OCI-LY7 (cell line): ENCODE measurements at regions not wholly inside any gene's neighbourhood (a gene's known extent, or its start where the extent isn't known, plus 50 kb on each side); places are given as distances from the start of the nearest gene placed in this dataset. TPM values are rescaled to one million over a fixed set of nuclear protein-coding genes. Genes with fewer than 3 reads are reported as not detected.

ENCODE experiments used
- BruUV-seq: library from RNA; stranded (reverse); fragments of 400-500 nt; replicated peaks from 2 replicates; lab custom pipeline; 2021; lab: Mats Ljungman, UMichigan
- CTCF ChIA-PET: fragments of 300-600 bp; sonication (Branson Sonifier 250); formaldehyde crosslinking; loops from one replicate; lab custom pipeline; 2022; ENCODE audit warnings: antibody characterized with exemption; ENCODE audit not compliant: unreplicated experiment; lab: Charles Lee
- POLR2A ChIA-PET: fragments of 300-600 bp; sonication (Branson Sonifier 250); formaldehyde crosslinking; loops from one replicate; lab custom pipeline; 2022; ENCODE audit warnings: antibody characterized with exemption; lab: Charles Lee
- DNase-seq: peaks from one replicate; pipeline ENCODE4 v3.0.0-alpha.2; 2015; ENCODE audit warnings: low spot score
- H2AFZ ChIP-seq: fragments of 200-600 bp; sonication (generic), shearing (Covaris generic); 2 replicates; pipeline ENCODE4 v1.6.1; 2014; ENCODE audit warnings: mild to moderate bottlenecking, antibody characterized with exemption, low read length, moderate library complexity
- H3K27ac ChIP-seq: fragments of 200-600 bp; sonication (generic); 2 replicates; pipeline ENCODE4 v1.5.1; 2014; ENCODE audit warnings: mixed run types, low read depth, mild to moderate bottlenecking, moderate library complexity, low read length, inconsistent platforms; ENCODE audit not compliant: poor library complexity, severe bottlenecking
- H3K36me3 ChIP-seq: fragments of 200-600 bp; sonication (generic); 2 replicates; pipeline ENCODE4 v1.6.1; 2014; ENCODE audit warnings: mild to moderate bottlenecking, antibody characterized with exemption, low read length, moderate library complexity, mixed read lengths; ENCODE audit not compliant: insufficient read depth
- H3K4me1 ChIP-seq: fragments of 200-600 bp; sonication (generic); 2 replicates; pipeline ENCODE4 v1.5.1; 2014; ENCODE audit warnings: mild to moderate bottlenecking, low read length; ENCODE audit not compliant: insufficient read depth, poor library complexity, severe bottlenecking
- H3K4me2 ChIP-seq: fragments of 200-600 bp; sonication (generic); 2 replicates; pipeline ENCODE4 v1.6.1; 2014; ENCODE audit warnings: mild to moderate bottlenecking, low read length
- H3K4me3 ChIP-seq: fragments of 200-600 bp; sonication (generic); 2 replicates; pipeline ENCODE4 v1.5.1; 2014; ENCODE audit warnings: mild to moderate bottlenecking, low read depth, low read length; ENCODE audit not compliant: poor library complexity, severe bottlenecking
- H3K79me2 ChIP-seq: fragments of 200-600 bp; sonication (generic); 2 replicates; pipeline ENCODE4 v1.6.1; 2016; ENCODE audit warnings: low read depth, mild to moderate bottlenecking, low read length, moderate library complexity, mixed read lengths; ENCODE audit not compliant: insufficient read depth
- H3K9me2 ChIP-seq: fragments of 200-600 bp; sonication (generic); 2 replicates; pipeline ENCODE4 v1.6.1; 2016; ENCODE audit warnings: mild to moderate bottlenecking, low read length, mixed read lengths; ENCODE audit not compliant: insufficient read depth
- H3K9me3 ChIP-seq: fragments of 200-600 bp; sonication (generic); 2 replicates; pipeline ENCODE4 v1.6.1; 2014; ENCODE audit warnings: mild to moderate bottlenecking, mixed run types, low read length, mixed read lengths
- H4K20me1 ChIP-seq: fragments of 200-600 bp; sonication (generic); 2 replicates; pipeline ENCODE4 v1.6.1; 2014; ENCODE audit warnings: mild to moderate bottlenecking, antibody characterized with exemption, low read length, moderate library complexity, mixed read lengths; ENCODE audit not compliant: insufficient read depth
- EZH2phosphoT487 ChIP-seq: fragments of 200-600 bp; sonication (generic); IDR thresholded peaks from 2 replicates; pipeline ENCODE4 v1.6.1; 2018; ENCODE audit warnings: low read depth, borderline replicate concordance, mild to moderate bottlenecking, mixed run types, antibody characterized with exemption, low read length, moderate library complexity, mixed read lengths
- intact Hi-C: fragments of 100-400 bp; cut with micrococcal nuclease; formaldehyde crosslinking; loops from one replicate; pipeline ENCODE4 v1.10.0; 2022; ENCODE audit not compliant: unreplicated experiment
- small RNA-seq: library from RNA; depleted of rRNA; stranded (forward); fragments of <200 nt; gene quantifications from one replicate; pipeline ENCODE3, GENCODE V24; 2014
- TF ChIP-seq, protein P1 (sequence below): fragments of 200-600 bp; sonication (generic); conservative IDR thresholded peaks from 2 replicates; pipeline ENCODE4 v1.5.1; 2014; ENCODE audit warnings: mild to moderate bottlenecking, antibody characterized with exemption, low read length, moderate library complexity, mixed read lengths

DNA sequence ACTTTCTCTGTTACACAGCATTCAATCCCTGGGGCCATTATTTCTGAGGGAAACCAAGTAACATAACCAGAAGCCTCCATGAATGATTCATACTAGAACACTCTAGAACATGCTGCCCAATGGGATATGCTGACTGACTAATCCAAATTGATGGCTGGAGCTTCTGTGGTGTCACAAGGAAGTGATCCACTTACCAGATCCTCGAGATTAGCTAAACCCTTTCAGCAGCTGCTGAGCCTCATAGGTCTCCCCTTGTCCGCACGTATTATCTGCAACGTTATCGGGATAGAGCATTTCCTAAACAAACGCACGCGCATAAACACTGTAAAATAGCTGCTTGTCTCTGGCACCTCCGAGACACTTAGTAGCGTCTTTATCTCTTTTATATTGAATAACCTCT is 61.2 kb upstream of the PROK2 start:
- H3K4me2 ChIP-seq = no peak overlapping the region
- H3K4me3 ChIP-seq = no peak overlapping the region
- TF ChIP-seq, protein P1, sequence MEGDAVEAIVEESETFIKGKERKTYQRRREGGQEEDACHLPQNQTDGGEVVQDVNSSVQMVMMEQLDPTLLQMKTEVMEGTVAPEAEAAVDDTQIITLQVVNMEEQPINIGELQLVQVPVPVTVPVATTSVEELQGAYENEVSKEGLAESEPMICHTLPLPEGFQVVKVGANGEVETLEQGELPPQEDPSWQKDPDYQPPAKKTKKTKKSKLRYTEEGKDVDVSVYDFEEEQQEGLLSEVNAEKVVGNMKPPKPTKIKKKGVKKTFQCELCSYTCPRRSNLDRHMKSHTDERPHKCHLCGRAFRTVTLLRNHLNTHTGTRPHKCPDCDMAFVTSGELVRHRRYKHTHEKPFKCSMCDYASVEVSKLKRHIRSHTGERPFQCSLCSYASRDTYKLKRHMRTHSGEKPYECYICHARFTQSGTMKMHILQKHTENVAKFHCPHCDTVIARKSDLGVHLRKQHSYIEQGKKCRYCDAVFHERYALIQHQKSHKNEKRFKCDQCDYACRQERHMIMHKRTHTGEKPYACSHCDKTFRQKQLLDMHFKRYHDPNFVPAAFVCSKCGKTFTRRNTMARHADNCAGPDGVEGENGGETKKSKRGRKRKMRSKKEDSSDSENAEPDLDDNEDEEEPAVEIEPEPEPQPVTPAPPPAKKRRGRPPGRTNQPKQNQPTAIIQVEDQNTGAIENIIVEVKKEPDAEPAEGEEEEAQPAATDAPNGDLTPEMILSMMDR = no peak
- TF ChIP-seq EZH2phosphoT487 = no peak
- H3K9me3 ChIP-seq = peaks cover 7% of the 10 kb centered on the region; the same call in 1 of the 2 replicates
- H3K9me2 ChIP-seq = no peaks in the 10 kb centered on the region
- H3K79me2 ChIP-seq = no peaks in the 10 kb centered on the region
- BruUV-seq = no TSS peak
- H2AFZ ChIP-seq = no peak overlapping the region
- intact Hi-C loops = no loop called here
- DNase-seq = no peak
- H3K27ac ChIP-seq = no peak overlapping the region
- no peaks in the 10 kb centered on the region for H3K36me3 ChIP-seq
- POLR2A ChIA-PET = no interaction called here
- no peaks in the 10 kb centered on the region for H3K4me1 ChIP-seq
- H4K20me1 ChIP-seq = no peaks in the 10 kb centered on the region
- CTCF ChIA-PET = no interaction called here

DNA sequence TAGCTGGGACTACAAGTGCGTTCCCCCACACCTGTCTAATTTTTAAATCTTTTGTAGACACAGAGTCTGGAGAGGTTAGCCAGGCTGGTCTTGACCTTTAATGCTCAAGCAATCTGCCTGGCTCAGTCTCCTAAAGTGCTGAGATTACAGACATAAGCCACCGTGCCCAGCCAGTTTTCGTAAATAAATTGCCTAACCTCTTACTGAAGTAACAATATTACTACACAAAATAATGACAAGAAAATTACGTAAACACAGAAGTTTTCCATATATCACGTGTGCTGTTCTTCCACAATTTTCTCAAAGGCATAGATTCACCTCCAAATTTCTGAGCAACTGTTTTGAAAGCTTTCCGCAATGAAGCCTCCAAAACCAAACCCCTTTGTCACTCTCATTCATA is 58.1 kb upstream of the PROK2 start:
- H3K9me2 ChIP-seq = no peaks in the 10 kb centered on the region
- TF ChIP-seq EZH2phosphoT487 = no peak
- TF ChIP-seq, protein P1 = no peak
- CTCF ChIA-PET = no interaction called here

DNA sequence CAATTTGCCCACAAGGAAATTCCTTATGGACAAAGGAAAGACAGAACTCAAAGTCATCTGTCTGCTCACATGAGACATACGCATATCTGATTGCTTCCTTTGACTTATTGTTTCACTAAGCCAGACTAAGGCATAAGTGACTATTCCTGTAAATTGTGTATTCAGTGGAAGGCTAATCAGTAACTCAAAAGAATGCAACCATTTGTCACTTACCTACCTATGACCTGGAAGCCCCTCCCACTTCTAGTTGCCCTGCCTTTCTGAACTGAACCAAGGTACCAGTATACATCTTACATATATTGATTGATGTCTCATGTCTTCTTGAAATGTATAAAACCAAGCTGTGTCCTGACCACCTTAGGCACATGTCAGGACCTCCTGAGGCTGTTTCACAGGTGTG is 53.5 kb upstream of the PROK2 start:
- CTCF ChIA-PET = no interaction called here

More for the DNA sequence above, 58.1 kb upstream of the PROK2 start:
- intact Hi-C loops = no loop called here
- no peaks in the 10 kb centered on the region for H3K9me3 ChIP-seq
- no peak overlapping the region for H3K27ac ChIP-seq
- H3K36me3 ChIP-seq = no peaks in the 10 kb centered on the region
- no peaks in the 10 kb centered on the region for H3K4me1 ChIP-seq
- POLR2A ChIA-PET = interaction anchor here (0.7 kb wide), 1 partner anchor 724 kb away, joined by 3 read pairs; no protein-coding TSS in a partner anchor
- no peaks in the 10 kb centered on the region for H4K20me1 ChIP-seq
- no peak overlapping the region for H3K4me2 ChIP-seq
- H3K79me2 ChIP-seq = no peaks in the 10 kb centered on the region
- no peak for DNase-seq
- no peak overlapping the region for H3K4me3 ChIP-seq
- no TSS peak for BruUV-seq
- no peak overlapping the region for H2AFZ ChIP-seq

More for the DNA sequence above, 53.5 kb upstream of the PROK2 start:
- H3K4me2 ChIP-seq = no peak overlapping the region
- no peaks in the 10 kb centered on the region for H3K79me2 ChIP-seq
- POLR2A ChIA-PET = no interaction called here
- intact Hi-C loops = no loop called here
- no peak overlapping the region for H3K4me3 ChIP-seq
- H3K27ac ChIP-seq = no peak overlapping the region
- H3K9me3 ChIP-seq = no peaks in the 10 kb centered on the region
- H3K9me2 ChIP-seq = no peaks in the 10 kb centered on the region
- H2AFZ ChIP-seq = no peak overlapping the region
- H4K20me1 ChIP-seq = no peaks in the 10 kb centered on the region
- H3K36me3 ChIP-seq = no peaks in the 10 kb centered on the region
- no peaks in the 10 kb centered on the region for H3K4me1 ChIP-seq
- no TSS peak for BruUV-seq
- TF ChIP-seq, protein P1 = no peak
- TF ChIP-seq EZH2phosphoT487 = no peak
- DNase-seq = no peak

Small RNA genes in the stretch of these regions (small RNA-seq; reads per million reads assigned to genes)
- not detected for gene AC104435.1
- not detected for gene AC105265.1
- not detected for gene RNA5SP136
- gene RNU1-62P = 0.21 reads per million
- gene UBE2Q2P9 = not detected
